GM18507 (cell line): ENCODE measurements at regions not wholly inside any gene's neighbourhood (a gene's known extent, or its start where the extent isn't known, plus 50 kb on each side); places are given as distances from the start of the nearest gene placed in this dataset.

Experiments used
- DNase-seq: peaks from one replicate; pipeline ENCODE4 v3.0.0; 2011; ENCODE audit warnings: low read depth; ENCODE audit not compliant: insufficient read length; ENCODE audit errors: extremely low spot score
- FAIRE-seq: peaks from 2 replicates; lab custom pipeline; 2011; peaks lifted over from hg19 to GRCh38; lab: Jason Lieb, UNC

DNA sequence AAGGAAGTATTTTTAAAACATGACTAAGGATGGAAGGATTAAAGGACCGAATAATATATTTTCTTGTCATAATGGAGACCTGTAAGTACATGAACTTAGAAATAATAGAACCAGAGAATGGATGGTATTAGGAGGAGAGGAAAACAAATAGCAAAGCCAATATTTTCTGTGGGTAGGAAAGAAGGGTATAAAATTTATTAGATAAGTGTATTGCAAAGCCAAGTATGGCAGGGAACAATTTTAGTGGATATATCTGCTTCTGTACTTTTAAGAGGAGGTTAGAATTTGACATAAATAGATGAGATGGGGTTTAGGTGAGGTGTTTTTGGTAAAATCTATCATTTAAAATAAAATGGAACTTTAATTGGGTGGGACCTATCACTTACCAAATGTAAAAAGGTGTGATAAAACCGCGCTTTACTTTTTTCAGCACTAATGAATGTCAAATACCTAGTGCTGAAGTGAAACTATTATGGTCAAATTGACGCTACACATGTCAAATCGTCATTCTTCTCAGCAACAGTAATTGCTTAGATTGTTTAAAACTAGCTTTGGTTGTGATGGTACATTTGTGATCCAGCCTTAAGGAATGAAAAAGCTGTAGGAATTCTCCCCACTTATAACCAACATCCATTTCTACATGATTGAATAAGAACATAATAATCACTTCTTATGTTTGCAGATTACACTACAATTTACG is 78.1 kb upstream of the ZEB2 start:
- no peak for DNase-seq
- no peak for FAIRE-seq

DNA sequence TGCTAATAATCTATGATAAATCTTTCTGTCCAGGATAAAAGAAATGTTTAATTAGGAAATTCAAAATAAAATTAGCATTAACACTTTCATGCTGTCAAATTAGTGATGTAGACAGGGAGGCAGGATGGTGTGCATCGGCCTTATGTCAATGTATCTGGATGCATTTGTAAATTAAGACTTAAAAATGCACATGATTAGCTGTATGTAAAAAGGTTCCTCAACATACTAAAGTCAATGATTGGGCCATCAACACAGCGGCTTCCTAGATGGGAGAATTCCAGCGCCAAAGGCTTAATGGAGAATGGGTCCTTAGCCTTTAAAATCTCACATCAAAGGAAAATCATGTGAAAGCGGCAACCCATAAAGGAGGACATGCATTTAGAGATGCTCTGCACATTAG is 77.5 kb upstream of the ZEB2 start:
- FAIRE-seq (no peak), DNase-seq (no peak)

DNA sequence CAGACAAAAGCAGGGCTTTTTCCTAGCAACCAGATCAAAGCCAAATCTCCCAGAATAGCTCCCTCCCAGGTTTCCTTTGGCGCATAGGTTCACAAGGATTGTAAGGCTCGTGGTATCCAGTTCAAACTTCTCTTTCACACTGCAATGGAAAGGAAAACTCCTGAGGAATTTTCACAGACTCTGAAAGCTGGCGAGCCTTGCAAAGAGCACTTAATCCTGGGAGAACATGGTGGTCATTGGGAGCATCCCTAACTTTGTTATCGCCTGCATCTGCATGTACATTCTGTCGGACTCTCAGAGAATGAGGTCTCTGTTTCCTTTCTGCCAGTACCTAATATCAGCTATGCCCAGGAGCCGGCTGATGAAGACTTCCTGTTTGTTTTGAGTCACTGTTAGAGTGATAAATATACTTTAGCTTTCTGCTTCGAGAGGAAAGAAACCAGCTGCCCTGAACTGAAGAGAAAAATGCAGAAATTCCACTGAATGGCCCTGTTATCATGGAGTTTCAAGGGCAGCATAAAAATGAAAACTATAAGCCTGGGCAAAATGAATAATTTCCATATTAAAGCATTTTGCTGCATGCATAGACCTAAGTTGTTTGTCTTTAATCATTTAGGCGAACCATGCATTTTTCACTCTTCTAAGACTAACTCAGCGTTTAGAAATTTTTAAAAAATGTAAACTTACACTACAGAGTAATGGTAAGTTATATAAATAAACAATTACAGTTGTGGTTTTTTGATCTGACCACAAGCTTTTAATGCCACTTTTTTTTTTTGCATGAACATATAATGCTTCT is 76.4 kb upstream of the ZEB2 start:
- peak; percentile 4 for DNase-seq
- peak; percentile 64 for FAIRE-seq

DNA sequence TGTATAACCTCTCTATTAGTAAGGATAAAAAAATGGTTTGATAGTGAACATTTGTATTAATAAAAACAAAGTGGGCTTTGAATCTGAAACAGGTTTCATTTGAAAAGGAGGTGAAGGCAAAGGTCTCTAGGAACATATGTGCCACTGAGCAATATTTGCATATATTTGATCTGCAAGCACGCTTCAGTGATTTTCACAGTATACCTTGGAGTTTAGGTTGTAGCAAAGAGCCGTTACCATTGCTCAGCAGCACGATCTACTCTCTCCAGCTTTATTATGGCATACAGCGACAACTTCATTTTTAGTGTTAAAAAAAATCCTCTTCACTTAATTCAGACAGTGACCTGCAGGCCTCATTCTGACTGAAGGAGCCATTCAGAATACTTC is 75.8 kb upstream of the ZEB2 start:
- DNase-seq = no peak
- no peak for FAIRE-seq

DNA sequence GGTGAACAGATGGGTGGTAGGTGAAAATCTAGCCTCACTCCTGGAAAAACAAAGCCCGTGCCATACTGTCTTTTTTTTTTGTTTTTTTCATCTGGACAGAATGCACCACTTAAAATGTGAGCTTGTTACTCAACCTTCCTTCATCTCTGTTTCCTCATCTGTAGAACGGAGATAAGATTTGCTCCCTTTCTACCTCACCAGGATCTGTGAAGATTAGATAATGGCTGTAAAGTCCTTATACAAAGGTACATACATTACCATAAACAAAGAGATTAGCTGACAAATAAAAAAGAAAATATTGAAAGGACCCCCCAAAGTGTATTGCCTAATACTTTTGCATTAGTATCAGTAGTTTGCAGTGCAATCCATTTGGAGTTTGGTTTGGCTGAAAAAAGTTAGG is 75.4 kb upstream of the ZEB2 start:
- no peak for FAIRE-seq

DNA sequence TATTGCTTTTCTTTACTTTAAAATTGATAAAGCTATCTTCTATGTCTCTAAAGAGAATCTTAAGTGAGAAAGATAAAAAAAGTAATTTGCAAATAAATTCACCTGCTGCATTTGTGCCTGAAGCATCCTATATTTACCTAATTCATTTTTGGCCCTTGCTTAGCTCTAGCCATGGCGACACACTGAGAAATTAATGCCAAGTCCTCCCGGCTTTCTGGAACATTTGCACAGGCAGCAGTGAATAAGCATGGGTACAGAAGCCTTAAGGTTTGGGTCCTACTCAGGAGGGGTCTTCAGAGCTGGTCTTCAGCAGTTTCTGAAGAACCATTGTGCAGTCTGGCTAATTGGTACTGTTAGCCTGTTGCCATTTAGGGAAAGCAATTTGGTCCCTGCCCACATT is 73.9 kb upstream of the ZEB2 start:
- FAIRE-seq = no peak

More for the DNA sequence above, 75.4 kb upstream of the ZEB2 start:
- DNase-seq = no peak

DNA sequence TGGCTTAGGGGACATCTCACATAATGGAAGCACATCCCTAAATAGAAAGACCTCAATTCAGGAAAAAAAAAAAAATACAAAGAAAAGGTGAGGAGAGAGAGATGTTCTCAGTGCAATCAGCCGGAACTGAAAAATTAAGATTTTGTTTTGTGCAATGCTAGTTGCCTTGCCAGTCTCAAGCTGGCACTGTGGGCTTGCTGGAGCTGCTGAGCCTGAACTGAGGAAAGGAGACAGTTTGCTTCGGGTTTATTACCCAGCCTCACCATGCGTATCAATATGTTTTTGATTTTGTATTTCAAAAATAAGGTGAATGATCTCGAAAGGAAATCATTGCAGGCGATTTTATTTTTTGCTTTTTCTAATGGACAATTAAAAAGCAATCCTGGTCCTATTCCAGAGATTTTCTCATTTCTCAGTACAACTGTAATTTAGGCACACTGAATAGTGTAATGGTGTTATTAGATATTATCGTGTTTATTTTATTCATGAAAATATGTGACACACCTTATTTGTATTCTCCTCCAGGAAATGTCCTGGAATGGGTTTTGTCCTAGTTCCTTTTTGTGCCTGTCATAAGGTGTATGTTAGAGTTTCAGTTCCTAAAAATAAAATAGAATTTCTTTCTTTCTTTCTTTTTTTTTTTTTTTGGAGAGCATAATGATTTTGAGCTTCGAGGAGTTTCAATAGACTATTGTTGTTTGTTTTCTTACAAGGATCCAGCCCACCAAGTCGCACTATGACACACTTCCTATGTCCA is 72.8 kb upstream of the ZEB2 start:
- DNase-seq (no peak), FAIRE-seq (no peak)

More for the DNA sequence above, 73.9 kb upstream of the ZEB2 start:
- no peak for DNase-seq

DNA sequence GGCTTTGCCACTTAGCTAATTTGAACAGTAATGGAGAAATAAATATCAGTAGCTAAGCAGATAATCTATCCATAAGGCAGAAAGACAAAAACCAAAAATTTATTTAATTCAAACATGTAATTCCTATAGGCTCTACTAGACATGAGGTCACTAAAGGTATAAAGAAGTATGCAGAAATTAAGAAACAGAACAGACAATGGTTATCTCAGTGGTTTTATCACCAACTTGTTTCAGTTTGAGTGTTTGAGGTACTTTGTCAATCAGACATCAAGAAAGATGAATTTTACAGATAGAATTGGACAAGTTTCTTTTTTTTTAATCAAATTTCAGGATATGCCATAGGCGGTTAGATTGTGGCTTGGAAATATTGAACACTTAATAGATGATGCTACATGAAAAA is 67.4 kb upstream of the ZEB2 start:
- no peak for DNase-seq
- FAIRE-seq = no peak

DNA sequence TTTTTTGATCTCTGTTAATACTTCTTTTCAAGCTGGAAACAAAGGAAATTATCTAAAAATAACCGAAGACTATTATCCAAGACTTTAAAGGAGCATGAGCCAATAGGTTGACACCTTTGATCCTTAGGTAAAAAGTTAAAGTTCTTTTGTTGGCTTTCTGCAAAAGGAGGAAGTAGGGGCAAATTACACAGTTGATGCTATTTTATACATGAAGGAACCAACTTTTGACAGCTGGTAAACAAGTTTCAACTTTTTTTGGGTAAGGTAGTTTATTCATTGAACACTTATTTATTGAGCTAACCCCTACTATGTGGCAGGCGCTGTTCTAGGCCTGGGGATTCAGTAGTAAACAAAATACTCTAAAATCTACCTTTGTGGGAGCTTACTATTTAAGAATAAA is 66.6 kb upstream of the ZEB2 start:
- FAIRE-seq (no peak), DNase-seq (no peak)

DNA sequence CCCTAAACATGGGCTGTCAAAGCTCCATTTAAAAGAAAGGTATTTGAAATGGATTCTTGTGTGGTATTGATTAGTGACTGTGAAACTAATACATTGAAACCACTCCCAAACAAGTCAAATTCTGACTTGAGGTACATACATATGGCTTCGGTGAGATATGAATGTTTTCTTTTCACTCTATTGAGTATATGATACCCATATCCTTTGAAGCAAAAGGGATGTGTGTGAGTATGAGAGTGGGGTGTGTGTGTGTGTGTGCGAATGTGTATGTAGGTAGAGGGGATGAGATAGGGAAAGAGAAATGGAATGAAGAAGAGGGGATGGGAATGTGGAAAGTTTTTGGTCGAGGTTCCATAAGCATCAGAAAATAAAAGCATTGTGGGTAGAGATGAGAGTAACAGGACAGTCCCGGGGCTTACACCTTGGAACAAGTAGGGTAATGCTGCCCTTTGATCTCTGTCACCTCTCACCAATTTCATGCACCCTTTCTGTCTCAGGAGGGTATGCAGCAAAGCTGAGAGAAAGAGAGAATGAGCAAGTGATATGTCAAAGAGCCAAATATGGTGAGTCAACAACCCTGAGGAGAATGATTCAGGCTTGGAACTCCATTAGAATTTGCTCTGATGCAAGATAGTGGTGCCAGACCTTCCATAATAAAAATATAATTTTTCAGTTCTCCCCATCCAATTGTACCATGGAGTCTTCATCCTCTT is 64.0 kb upstream of the ZEB2 start:
- FAIRE-seq (no peak), DNase-seq (no peak)

DNA sequence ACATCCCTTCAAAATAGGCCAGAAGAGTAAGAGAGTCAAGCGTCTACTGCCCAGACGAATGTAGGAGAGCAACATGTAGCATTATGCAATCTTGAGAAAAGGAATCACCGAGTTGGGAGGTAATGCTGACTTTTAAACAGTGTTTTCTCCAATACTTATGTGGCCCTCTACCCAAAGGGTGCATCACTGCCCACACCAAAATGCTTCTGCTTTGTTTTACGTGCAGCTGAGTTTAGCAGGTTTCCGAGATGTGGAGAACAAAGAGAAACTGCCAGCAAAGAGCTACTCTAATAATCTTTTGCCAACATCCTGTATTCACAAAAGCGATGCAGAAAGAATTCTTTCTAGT is 63.4 kb upstream of the ZEB2 start:
- DNase-seq (no peak), FAIRE-seq (no peak)

DNA sequence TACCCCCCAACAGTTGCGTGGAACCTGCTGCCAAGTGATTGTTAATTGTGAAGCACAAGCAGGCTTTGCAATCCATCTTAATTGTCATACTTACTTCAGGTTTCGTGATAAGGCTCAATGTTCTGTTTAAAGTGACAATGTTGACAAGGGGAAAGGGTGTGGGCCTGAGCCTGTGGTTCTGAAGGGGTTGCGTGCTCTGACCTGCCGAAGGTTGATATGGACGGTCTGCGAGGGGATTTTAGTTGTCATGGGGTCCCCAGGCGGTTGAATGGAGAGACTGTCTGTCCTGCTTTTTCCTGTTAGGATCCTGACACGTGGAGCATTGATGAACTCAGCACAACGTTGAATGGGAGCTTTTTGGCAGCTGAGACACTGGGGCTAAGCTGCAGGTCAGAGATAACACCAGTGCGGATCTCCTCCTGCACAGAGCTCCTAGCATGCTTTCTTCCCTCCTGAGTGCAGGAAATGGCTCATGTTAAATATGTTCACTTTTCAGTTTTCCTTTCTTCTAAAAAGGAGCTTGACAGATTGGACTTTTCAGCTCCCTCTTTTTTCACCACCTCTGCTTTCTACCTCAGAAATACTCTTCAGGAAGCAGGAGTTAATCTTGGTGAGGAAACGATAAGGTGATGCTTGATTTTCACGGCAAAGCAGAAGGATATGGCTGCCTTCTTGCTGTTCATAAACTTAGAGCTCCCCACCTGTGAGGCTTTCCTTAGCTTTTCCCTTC is 62.9 kb upstream of the ZEB2 start:
- DNase-seq (no peak), FAIRE-seq (no peak)

DNA sequence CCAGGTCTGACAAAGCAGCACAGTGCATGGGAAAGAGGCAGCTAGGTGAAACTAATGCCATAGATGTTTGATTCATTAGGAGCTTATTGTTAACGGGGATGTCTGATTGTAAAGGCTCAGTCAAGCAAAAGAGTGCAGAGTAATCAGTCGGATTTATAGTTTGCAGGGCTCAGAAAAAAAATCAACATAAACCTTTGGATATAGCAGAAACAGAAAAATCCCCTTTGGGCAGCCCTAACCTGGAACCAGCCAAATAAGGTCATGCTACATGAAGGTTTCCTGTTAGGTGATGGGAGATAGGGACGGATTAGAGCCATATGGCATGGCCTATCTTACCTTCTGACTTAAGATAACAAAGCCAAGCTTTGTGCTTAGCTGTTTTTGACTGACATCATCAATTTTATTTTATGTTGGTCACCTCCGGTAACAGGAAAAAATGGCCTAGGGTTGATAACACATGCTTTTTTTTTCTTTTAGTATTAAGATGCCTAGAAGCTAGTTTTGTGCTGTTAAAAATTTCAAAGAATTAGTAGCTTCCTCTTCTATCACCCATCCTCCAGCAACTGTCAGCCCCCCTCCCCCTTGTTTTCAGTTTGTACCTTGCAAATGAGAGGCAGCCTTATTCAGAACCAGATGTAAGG is 60.7 kb upstream of the ZEB2 start:
- no peak for DNase-seq
- FAIRE-seq = no peak

DNA sequence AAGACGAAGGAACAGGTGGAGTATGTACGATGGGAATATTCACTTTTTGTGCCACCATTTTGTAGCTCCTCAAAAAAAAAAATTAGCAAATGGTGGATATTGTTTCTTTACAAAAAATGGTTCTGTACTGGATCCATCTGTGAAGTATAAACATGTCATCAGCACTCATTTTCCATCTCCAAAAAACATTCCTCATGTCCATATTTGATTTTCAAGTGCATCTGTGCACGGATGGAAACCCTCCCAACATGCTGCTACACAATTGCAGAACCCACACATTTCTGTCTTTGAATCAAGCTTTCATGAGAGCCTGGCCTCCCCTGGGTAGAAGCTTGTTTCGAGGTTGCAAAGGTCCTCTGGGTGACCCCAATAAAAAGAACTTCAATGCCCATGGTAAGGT is 59.6 kb upstream of the ZEB2 start:
- no peak for FAIRE-seq
- no peak for DNase-seq

DNA sequence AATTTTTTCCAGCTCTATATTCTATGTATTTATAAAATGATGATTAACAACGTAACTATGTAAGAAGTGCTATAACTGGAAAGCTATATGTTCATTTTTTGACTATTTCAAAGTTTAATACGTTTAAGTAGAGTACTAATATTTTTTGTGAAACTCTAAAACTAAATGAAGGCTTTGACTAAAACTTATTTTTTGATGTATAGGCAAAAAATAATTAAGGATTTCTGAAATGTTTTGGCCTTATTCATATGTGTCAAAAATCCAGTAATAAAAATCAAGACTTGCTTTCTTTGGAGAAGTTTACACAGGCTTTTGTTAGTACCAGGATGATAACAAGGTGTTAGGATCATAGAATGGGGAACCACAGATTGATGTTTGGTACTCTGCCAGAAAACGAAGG is 58.2 kb upstream of the ZEB2 start:
- no peak for FAIRE-seq
- no peak for DNase-seq

DNA sequence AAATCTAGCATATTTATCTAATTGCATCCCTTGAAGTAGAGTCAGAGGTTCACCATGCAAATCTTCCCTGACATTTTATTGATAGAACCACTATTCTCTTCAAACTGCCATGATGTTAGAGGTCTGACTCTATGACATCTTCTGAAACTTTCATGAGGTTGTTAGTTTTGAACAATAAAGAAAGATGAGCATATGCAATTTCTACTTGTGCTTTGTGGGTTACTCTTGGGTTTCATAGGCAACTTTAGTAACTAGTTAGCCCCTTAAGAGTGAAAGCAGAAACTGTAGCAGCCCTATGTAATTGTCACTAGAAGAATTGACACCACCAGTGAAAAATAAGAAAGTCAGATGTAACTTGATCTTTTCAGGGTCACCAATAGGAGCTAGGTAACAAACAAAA is 53.1 kb upstream of the ZEB2 start:
- DNase-seq (no peak), FAIRE-seq (peak; percentile 12)

DNA sequence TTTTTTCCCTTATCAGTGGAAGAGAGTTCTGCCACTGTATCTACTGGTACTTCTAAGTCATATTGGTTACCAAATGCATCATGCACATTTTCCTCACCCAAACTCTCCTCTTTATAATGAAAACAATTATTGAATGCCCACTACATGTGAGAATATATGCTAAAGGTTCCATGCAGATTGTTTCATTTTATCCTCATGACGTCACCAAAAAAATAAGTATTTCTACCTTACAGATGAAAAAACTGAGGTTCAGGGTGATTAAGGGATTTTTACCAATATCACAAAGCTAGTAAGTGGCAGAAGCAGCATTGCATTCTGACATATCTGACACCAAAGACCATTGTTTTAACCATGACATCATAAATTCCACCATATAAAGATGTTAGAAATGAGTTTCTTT is 51.9 kb upstream of the ZEB2 start:
- no peak for FAIRE-seq

DNA sequence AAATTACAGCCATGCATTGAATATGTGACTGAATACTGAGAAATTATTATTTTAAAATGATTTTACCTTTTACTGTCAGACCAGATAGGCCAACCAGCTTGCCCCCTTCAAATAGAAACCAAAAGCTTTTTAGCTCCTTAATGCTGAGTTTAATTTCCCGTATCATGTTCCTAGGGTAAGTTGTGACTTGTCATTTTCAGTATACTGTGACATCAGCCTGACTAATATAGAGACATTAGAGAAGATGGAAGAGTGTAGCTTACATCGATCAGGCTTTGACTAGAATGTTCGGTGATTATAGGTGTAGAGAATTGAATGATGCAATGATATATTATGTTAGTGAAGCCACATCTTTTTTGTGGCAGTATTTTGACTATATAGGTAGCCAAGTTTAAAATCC is 50.6 kb upstream of the ZEB2 start:
- DNase-seq (no peak), FAIRE-seq (no peak)

More for the DNA sequence above, 51.9 kb upstream of the ZEB2 start:
- no peak for DNase-seq
